DMS53 treated with DMSO at 0.1 percent for 48 hours (cell line): ENCODE measurements at regions not wholly inside any gene's neighbourhood (a gene's known extent, or its start where the extent isn't known, plus 50 kb on each side); places are given as distances from the start of the nearest gene placed in this dataset.
A peak's percentile ranks its signal among the peaks of the same experiment; 100 is the strongest.

Source experiments
- DNase-seq: peaks from one replicate; lab custom pipeline; 2025; ENCODE audit not compliant: unreplicated experiment; lab: John Stamatoyannopoulos, UW

- no peak for DNase-seq
These were observed 130.4 kb downstream of the ESM1 start for GRCh38 chr5:54854883-54855581.

- no peak for DNase-seq
These were observed 133.4 kb downstream of the ESM1 start for GRCh38 chr5:54852007-54852406.

GRCh38 chr5:54851449-54851848 lies 133.9 kb downstream of the ESM1 start:
- DNase-seq, result no peak

- no peak for DNase-seq
These were observed 136.8 kb downstream of the ESM1 start for GRCh38 chr5:54848581-54848980.

GRCh38 chr5:54845567-54845941 lies 139.8 kb downstream of the ESM1 start:
- no peak for DNase-seq

- peak; percentile 48 for DNase-seq
These were observed 140.4 kb downstream of the ESM1 start for GRCh38 chr5:54844905-54845566.

- DNase-seq, result no peak
These were observed 141.1 kb downstream of the ESM1 start for GRCh38 chr5:54844266-54844665.

- no peak for DNase-seq
These were observed 143.9 kb downstream of the ESM1 start for GRCh38 chr5:54841481-54841880.

GRCh38 chr5:54838843-54839242 lies 146.6 kb downstream of the ESM1 start:
- DNase-seq, result no peak

GRCh38 chr5:54837981-54838380 lies 147.4 kb downstream of the ESM1 start:
- DNase-seq, result no peak

- no peak for DNase-seq
These were observed 148.3 kb downstream of the ESM1 start for GRCh38 chr5:54837093-54837492.

GRCh38 chr5:54835647-54836046 lies 149.7 kb downstream of the ESM1 start:
- DNase-seq, result no peak

GRCh38 chr5:54834121-54834842 lies 151.1 kb downstream of the ESM1 start:
- no peak for DNase-seq

- no peak for DNase-seq
These were observed 151.8 kb downstream of the ESM1 start for GRCh38 chr5:54833590-54833989.

GRCh38 chr5:54832858-54833257 lies 152.5 kb downstream of the ESM1 start:
- DNase-seq, result no peak

GRCh38 chr5:54832045-54832444 lies 153.3 kb downstream of the ESM1 start:
- DNase-seq, result no peak

GRCh38 chr5:54831233-54831632 lies 154.2 kb downstream of the ESM1 start:
- DNase-seq, result no peak

GRCh38 chr5:54829676-54830535 lies 155.5 kb downstream of the ESM1 start:
- no peak for DNase-seq

- no peak for DNase-seq
These were observed 156.3 kb downstream of the ESM1 start for GRCh38 chr5:54829102-54829501.

- no peak for DNase-seq
These were observed 157.2 kb downstream of the ESM1 start for GRCh38 chr5:54828151-54828550.

GRCh38 chr5:54825005-54825404 lies 160.4 kb downstream of the ESM1 start:
- no peak for DNase-seq
